GM08714 (cell line): ENCODE measurements at regions not wholly inside any gene's neighbourhood (a gene's known extent, or its start where the extent isn't known, plus 50 kb on each side); places are given as distances from the start of the nearest gene placed in this dataset.

Experiments
- H3K4me3 ChIP-seq: fragments of 200-500 bp; sonication (Bioruptor generic); 2 replicates; pipeline ENCODE4 v1.5.1; 2014; ENCODE audit warnings: mild to moderate bottlenecking, low read length, inconsistent platforms
- ZNF274 ChIP-seq: IDR thresholded peaks from 2 replicates; pipeline ENCODE4 v1.6.1; 2012; ENCODE audit warnings: mild to moderate bottlenecking, low read depth, low read length

- H3K4me3 ChIP-seq, result no peak overlapping the region
- TF ChIP-seq ZNF274, result no peak
Observed at GRCh38 chr18:75874401-75875089, 447.0 kb upstream of the SMIM21 start.

DNA sequence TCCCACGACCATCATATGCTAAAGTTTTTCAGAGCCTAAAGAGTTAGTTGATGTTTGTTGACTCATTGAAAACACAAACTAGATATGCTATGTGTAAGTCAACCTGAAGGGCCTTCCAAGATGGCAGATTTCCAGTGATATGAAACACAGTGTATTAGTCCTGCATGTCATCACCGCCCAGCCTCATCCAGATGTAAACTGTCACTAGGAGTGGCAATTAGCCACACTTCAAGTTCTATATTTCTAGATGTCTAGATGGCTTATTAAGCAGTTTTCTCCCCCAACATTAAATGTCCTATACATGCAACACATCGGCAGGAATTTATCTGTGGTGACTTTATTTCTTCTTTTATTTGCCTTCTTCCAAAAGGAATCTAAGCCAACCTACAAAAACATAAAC lies 444.1 kb upstream of the SMIM21 start:
- H3K4me3 ChIP-seq, result no peak overlapping the region
- TF ChIP-seq ZNF274, result no peak

- TF ChIP-seq ZNF274, result no peak
- H3K4me3 ChIP-seq, result no peak overlapping the region
Observed at GRCh38 chr18:75869162-75869561, 441.7 kb upstream of the SMIM21 start.

DNA sequence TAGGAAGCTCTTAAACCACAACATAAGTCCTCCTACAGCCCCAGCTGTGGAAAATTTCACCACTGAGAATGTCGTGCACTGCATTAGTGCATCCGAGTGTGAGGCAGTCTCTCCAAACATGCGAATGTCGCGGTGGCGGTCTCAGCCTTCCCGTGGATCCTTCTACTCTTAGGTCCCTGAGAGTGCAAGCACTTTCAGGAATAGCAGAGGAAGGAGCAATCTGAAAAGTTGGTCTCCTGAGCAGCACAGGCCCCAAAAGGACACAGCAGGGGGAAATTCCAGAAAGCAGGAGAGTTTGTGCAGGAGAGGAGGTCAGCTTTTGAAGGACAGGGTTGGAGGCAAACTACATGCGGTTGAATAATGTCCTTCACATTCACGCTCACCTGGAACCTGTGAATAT lies 440.5 kb upstream of the SMIM21 start:
- TF ChIP-seq ZNF274, result no peak
- no peak overlapping the region for H3K4me3 ChIP-seq

DNA sequence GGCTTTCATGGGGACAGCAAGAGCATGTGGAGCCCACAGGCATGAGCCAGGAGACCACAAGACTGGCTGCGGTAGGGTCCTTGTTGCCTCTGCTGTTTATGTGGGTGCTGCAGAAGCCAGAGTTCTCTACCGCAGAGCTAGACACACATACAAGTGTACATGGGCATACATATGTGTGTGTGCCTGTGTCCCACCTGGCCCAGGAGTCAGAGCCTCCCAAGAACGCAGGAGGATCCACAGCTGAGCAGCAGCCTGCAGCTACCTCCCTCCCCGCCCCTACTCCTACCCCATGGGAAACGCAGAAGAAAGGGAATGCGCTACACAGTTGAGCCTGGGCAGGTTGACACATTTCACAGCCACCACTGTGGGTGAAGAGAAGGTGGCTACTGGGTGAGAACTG lies 438.1 kb upstream of the SMIM21 start:
- no peak overlapping the region for H3K4me3 ChIP-seq
- TF ChIP-seq ZNF274, result no peak

- TF ChIP-seq ZNF274, result no peak
- H3K4me3 ChIP-seq, result no peak overlapping the region
Observed at GRCh38 chr18:75864816-75865215, 437.3 kb upstream of the SMIM21 start.

DNA sequence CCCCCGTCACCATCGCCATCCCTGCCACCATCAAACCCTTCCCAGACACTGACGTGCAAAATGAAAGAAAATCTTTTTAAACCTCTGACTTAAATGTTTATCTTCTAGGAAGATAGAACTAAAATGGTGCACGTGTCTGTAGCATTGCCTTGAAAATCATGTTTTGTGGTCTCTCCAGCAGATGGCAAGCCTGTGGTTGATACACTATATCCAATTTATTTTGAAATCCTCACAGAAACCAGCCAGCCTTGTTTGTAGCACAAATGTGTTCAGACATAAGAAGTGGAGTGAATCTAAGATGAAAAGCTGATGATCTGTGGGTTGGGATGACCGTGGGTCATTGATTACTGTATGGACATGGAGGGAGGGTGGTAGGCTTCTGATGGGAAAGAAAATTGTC lies 436.2 kb upstream of the SMIM21 start:
- H3K4me3 ChIP-seq, result no peak overlapping the region
- no peak for TF ChIP-seq ZNF274

DNA sequence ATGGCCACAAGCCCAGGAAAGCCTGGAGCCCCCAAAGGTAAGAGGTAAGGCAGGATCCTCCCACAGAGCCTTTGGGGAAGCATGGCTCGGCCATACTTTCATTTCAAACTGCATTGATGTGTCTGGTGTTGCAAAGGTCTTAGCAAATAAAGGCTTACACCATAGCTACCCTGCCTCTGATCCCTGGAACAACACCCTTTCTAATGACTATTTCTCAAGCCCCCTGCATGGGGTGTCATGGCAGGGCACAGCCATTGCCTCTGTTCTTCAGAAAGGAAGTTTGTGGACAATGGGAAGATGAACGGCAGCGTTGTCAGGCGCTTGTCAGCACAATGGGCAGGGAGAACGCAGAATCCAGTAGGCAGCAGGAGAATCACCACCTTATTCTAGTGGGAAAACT lies 435.0 kb upstream of the SMIM21 start:
- TF ChIP-seq ZNF274, result no peak
- H3K4me3 ChIP-seq, result no peak overlapping the region

DNA sequence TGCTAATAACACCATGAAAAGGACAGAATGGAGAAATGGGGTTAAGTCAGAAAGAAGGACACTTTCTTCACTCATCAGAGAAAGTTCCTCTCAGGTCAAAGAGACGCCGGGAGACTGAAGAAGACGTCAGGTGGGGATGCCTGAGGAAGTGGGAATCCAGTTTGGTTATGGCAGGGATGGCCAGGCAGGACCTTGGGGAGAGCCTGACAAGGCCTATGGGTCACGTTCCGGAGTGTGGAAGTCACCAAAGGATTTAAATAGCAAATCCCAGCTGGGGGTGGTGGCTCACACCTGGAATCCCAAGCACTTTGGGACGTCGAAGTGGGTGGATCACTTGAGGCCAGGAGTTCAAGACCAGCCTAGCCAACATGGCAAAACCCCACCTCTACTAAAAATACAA lies 432.7 kb upstream of the SMIM21 start:
- no peak for TF ChIP-seq ZNF274
- H3K4me3 ChIP-seq, result no peak overlapping the region

DNA sequence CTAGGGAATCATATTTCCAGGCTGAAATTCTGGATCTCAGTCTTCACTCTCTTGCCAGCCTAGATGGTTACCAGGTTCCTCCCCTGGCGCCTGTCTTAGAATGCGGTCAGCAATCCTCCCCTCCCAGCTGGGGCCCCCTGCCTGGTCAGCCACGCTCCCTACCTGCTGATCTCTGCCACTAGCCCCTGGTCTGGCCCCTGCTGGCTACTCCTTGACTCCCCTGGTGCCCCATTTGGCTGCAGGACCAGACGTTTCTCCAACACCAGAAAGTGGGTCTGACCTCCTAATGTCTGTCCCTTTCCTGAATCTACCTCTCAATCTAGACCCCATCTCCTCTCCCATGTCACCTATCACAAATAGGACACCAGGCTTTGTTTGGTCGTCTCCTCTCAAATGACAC lies 432.0 kb upstream of the SMIM21 start:
- TF ChIP-seq ZNF274, result no peak
- no peak overlapping the region for H3K4me3 ChIP-seq

DNA sequence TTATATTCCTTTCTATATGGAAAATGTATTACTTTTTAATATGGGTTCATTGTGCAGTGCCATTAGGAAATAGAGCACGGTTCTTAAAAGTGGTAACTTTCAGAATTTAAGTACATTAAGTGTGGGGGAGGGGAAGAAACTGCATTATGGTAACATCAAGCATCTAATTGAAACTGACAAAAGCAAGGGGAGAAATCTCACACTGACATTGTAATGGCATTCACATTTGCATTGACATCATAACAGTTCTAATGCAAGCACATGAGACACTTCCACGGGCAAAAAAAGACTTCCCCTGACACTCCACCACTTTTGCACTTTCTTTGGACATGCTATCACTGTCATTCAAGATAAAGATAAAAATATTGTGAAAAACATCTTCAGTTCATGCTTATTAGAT lies 431.3 kb upstream of the SMIM21 start:
- no peak overlapping the region for H3K4me3 ChIP-seq
- no peak for TF ChIP-seq ZNF274

DNA sequence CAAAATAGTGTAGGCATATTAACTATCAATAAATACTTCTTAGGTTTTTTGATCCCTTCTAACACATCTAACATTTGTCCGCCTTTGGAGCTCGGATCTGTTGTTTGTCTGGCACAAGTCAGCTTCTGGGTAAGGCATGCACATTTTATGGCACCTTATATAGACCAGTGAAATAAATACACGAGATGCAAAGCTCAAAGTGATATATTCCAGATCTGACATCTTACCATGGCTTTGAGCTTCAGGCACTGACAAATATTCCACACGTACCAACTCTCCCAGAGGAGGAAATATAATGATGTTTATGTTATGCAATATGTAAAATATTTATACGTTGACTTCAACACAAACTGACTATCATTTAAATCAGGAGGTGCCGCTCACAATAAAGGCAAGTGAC lies 430.1 kb upstream of the SMIM21 start:
- TF ChIP-seq ZNF274, result no peak
- H3K4me3 ChIP-seq, result no peak overlapping the region

GRCh38 chr18:75854808-75855207 lies 427.3 kb upstream of the SMIM21 start:
- TF ChIP-seq ZNF274, result no peak
- H3K4me3 ChIP-seq, result no peak overlapping the region

- no peak overlapping the region for H3K4me3 ChIP-seq
- TF ChIP-seq ZNF274, result no peak
Observed at GRCh38 chr18:75854174-75854573, 426.7 kb upstream of the SMIM21 start.

GRCh38 chr18:75846321-75846720 lies 418.8 kb upstream of the SMIM21 start:
- TF ChIP-seq ZNF274, result no peak
- no peak overlapping the region for H3K4me3 ChIP-seq

- no peak for TF ChIP-seq ZNF274
Observed at GRCh38 chr18:75845413-75845812, 417.9 kb upstream of the SMIM21 start.

More at GRCh38 chr18:75845413-75845812, 417.9 kb upstream of the SMIM21 start:
- H3K4me3 ChIP-seq, result no peak overlapping the region
